GM19099 (cell line): ENCODE measurements at regions not wholly inside any gene's neighbourhood (a gene's known extent, or its start where the extent isn't known, plus 50 kb on each side); places are given as distances from the start of the nearest gene placed in this dataset.

Experiments
- POLR2A ChIP-seq: IDR thresholded peaks from 3 replicates; pipeline ENCODE4 v1.6.1; 2011; ENCODE audit warnings: low read depth; ENCODE audit not compliant: insufficient read length; ENCODE audit errors: extremely low read depth

GRCh38 chr6:25169553-25169952 is 109.6 kb upstream of the CARMIL1 start:
- TF ChIP-seq POLR2A: no peak

- no peak for TF ChIP-seq POLR2A
Observed at GRCh38 chr6:25169961-25170360, 109.2 kb upstream of the CARMIL1 start.

GRCh38 chr6:25170640-25171039 is 108.5 kb upstream of the CARMIL1 start:
- no peak for TF ChIP-seq POLR2A

GRCh38 chr6:25171301-25171700 is 107.9 kb upstream of the CARMIL1 start:
- no peak for TF ChIP-seq POLR2A

- no peak for TF ChIP-seq POLR2A
Observed at GRCh38 chr6:25172819-25173218, 106.4 kb upstream of the CARMIL1 start.

- no peak for TF ChIP-seq POLR2A
Observed at GRCh38 chr6:25173246-25173645, 105.9 kb upstream of the CARMIL1 start.

- no peak for TF ChIP-seq POLR2A
Observed at GRCh38 chr6:25173951-25174474, 105.2 kb upstream of the CARMIL1 start.

- TF ChIP-seq POLR2A: no peak
Observed at GRCh38 chr6:25174678-25175077, 104.5 kb upstream of the CARMIL1 start.

GRCh38 chr6:25175196-25175595 is 104.0 kb upstream of the CARMIL1 start:
- no peak for TF ChIP-seq POLR2A

- TF ChIP-seq POLR2A: no peak
Observed at GRCh38 chr6:25175681-25176080, 103.5 kb upstream of the CARMIL1 start.

GRCh38 chr6:25176466-25176865 is 102.7 kb upstream of the CARMIL1 start:
- no peak for TF ChIP-seq POLR2A

GRCh38 chr6:25177500-25178028 is 101.6 kb upstream of the CARMIL1 start:
- no peak for TF ChIP-seq POLR2A

- no peak for TF ChIP-seq POLR2A
Observed at GRCh38 chr6:25178336-25179035, 100.7 kb upstream of the CARMIL1 start.

- no peak for TF ChIP-seq POLR2A
Observed at GRCh38 chr6:25179051-25179778, 100.0 kb upstream of the CARMIL1 start.

GRCh38 chr6:25180630-25181349 is 98.4 kb upstream of the CARMIL1 start:
- TF ChIP-seq POLR2A: no peak
